ENCODE measurements at regions not wholly inside any gene's neighbourhood (a gene's known extent, or its start where the extent isn't known, plus 50 kb on each side); places are given as distances from the start of the nearest gene placed in this dataset.

DNA sequence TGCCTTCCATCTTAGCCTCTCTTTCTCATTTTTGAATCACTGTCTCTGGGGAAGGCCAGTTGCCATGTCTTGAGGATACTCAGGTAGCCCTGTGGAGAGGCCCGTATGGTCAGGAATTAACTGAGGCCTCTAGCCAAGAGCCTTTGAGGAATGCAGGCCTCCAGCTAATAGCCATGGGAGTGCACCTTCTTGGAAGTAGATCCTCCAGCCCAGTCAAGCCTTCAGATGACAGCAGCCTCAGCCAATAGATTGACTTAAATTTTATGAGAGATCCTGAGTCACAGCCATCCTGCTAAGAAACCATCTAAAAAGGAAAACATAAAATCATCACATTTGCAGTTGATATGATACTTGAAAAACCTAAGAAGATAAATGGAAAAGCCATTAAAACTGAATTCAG lies 112.5 kb upstream of the BNIP2 start:
- TF ChIP-seq, protein P1, sequence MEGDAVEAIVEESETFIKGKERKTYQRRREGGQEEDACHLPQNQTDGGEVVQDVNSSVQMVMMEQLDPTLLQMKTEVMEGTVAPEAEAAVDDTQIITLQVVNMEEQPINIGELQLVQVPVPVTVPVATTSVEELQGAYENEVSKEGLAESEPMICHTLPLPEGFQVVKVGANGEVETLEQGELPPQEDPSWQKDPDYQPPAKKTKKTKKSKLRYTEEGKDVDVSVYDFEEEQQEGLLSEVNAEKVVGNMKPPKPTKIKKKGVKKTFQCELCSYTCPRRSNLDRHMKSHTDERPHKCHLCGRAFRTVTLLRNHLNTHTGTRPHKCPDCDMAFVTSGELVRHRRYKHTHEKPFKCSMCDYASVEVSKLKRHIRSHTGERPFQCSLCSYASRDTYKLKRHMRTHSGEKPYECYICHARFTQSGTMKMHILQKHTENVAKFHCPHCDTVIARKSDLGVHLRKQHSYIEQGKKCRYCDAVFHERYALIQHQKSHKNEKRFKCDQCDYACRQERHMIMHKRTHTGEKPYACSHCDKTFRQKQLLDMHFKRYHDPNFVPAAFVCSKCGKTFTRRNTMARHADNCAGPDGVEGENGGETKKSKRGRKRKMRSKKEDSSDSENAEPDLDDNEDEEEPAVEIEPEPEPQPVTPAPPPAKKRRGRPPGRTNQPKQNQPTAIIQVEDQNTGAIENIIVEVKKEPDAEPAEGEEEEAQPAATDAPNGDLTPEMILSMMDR (IDR thresholded peaks at IDR 0.05), result no peak
- no peak for TF ChIP-seq EZH2 (IDR thresholded peaks at IDR 0.05; ENCODE audit: borderline replicate concordance, insufficient read depth, low read depth, low read length, poor library complexity, severe bottlenecking)
